Fibroblast of the conjunctiva (primary cell): ENCODE measurements at regions not wholly inside any gene's neighbourhood (a gene's known extent, or its start where the extent isn't known, plus 50 kb on each side); places are given as distances from the start of the nearest gene placed in this dataset.
"Not testable (repeated sequence)": the region's sequence is repeated elsewhere in the genome, so short reads cannot be mapped to it uniquely, and the experiment has no call there.

ENCODE experiments used
- DNase-seq: peaks from one replicate; pipeline ENCODE4 v3.0.0-alpha.2; 2010; ENCODE audit warnings: low read depth

DNA sequence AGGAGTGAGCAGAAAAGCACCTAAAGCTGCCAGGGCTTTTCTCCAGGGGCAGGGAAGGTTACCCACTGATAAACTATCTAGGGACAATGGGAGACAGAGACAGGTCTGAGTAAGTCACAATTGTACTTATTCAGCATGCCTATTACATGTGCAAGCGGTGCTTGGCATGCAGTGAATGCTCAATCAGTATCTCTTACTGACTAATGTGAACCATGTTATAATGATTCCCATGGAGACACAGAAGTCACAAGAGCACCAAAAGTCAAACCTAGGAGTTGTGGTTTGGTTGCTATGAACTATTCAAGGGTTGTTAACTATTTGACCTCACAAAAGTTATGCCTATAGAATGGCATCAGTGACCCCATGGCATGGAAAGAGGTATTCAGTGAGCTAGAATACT lies 50.0 kb upstream of the RASGRP1 start:
- no peak for DNase-seq

- no peak for DNase-seq
These were observed 53.2 kb upstream of the RASGRP1 start for GRCh38 chr15:38617831-38618230.

DNA sequence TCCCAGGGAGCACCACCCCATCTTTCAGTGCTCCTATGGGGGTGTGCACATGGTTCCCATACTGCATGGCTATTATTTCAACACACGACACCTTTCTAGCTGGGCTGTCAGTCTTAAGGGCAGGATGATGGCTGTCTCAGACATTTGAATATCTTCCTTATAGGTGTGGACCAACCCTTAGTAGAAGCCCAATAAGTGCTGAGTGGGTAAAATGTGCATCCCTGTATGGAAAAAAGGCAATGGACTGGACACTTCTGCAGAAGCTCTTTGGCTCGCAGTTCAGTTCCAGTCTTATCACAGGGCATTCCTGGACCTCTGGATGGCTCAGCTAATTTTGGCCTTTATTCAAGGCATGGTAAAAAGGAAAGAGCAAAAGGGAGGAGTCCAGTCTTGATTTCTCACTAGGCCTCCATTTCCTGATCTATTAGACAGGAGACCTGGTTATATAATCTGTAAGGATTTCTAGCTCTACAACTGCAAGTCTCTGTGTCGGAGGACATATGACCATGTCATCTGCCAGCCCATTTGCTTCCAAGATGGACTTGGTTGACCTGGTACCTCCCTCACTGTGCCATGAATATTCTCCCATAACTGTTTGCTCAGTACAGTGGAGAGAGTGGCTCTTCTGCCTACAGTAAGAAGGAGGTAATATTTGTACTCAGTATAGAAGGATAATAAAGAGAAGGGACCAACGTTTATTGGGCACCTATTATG lies 53.8 kb upstream of the RASGRP1 start:
- no peak for DNase-seq

DNA sequence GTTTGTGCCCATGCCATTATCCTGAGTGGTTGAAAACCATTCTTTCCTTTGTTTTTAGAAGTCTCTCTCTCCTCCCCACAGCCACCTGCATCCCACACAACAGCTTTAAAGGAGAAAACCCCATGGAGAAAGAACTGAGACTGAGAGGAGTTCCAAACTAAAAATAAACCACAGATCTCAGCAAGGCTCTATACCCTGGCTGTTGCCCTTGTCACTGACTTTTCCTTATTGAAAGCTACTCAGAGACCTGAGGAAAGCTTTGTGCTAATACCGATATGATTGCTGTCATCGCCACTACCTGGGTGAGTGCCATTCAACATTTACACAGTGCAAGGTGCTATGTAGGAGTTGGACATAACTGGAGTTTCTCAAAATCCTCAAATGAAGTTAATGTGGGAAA lies 55.5 kb upstream of the RASGRP1 start:
- DNase-seq, result no peak

GRCh38 chr15:38620851-38621594 lies 56.4 kb upstream of the RASGRP1 start:
- DNase-seq, result no peak

DNA sequence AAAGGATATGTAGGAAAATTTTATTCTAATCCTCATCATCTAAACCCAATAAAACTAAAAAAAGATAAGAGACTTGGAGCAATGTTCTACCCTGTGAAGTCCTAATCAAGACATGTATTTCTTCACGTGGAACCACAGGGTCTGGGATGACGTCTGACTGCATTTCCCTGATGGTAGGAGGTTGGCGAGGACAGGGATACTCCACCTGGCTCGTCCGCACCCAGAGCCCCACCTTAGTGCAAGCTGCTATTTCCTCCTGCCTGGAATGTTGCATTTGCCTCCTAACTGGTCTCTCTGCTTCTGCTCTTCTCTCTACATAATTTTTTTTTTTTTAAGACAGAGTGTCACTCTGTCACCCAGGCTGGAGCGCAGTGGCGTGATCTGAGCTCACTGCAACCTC lies 57.7 kb upstream of the RASGRP1 start:
- DNase-seq, result no peak

- no peak for DNase-seq
These were observed 58.3 kb upstream of the RASGRP1 start for GRCh38 chr15:38622908-38623307.

- DNase-seq, result no peak
These were observed 59.1 kb upstream of the RASGRP1 start for GRCh38 chr15:38623744-38624143.

DNA sequence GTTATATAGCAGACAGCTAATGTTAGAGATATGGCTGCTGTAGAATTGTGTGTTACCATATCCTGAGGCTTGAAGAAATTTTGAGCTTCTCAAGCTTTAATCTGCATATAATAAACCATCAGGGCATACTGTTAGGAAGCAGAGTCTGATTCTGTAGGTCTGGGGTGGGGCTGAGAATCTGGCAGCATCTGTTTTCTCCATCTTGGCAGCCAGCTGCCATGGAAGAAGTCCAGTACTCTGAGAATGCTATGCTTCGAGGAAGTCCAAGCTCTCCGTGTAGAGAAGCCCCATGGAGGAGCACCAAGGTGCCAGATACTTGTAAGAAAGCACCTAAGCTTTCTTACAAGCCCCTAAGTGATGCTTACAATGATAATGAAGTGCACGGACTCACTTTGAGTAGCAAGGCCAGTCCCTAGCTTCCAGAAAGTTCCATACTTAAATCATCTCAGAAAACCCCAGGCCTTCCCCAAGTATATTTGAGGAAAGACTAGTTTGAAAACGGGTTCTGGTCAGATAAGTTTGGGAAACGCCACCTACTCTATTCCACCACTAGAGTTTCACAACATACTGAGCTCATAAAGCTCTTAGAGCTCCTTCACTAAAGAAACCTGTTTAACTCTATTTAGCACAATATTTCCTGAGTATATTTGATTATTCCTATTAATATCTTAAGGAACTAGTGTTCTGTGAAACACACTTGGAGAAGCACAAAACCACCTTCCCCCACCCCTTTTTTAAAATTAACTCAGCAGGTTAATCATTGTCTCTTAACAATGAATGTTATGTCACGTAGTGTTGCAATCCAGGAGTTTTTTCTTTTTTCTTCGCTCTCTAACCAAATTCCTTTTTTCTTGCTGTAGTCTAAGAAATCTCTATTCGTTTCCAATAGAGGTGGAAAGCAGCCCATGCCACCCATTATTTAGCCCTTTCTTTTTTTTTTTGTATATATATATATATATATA lies 59.9 kb upstream of the RASGRP1 start:
- DNase-seq, result no peak

- no peak for DNase-seq
These were observed 61.3 kb upstream of the RASGRP1 start for GRCh38 chr15:38625886-38626285.

DNA sequence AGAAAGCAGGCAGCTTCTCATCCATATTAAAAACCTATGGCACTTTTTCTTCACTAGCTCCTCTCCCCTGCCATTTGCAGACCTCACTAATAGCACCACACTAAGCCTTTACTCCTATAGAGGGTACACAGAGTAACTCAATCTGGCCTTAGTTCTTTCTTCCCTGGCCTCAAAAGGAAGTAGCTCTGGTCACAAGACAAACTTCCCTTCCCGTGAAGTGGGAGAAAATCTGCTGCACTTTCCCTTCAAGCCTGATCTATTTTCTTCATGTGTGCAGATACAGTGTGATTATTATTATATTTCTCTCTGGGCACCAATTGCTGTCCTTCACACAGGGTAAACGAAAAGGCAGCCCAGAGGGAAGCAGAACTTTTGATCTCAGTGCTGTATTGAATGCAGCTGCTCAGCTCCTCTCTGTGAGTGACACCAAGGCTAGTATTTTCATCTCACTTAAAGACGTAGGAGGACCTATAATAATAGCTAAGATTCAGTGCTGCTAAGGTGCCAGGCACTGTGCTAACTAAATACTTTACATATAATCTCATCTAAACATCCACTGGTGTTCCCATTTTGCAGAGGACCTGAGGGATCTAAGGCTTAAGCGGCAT lies 61.9 kb upstream of the RASGRP1 start:
- DNase-seq, result no peak

- no peak for DNase-seq
These were observed 63.2 kb upstream of the RASGRP1 start for GRCh38 chr15:38627689-38628277.

DNA sequence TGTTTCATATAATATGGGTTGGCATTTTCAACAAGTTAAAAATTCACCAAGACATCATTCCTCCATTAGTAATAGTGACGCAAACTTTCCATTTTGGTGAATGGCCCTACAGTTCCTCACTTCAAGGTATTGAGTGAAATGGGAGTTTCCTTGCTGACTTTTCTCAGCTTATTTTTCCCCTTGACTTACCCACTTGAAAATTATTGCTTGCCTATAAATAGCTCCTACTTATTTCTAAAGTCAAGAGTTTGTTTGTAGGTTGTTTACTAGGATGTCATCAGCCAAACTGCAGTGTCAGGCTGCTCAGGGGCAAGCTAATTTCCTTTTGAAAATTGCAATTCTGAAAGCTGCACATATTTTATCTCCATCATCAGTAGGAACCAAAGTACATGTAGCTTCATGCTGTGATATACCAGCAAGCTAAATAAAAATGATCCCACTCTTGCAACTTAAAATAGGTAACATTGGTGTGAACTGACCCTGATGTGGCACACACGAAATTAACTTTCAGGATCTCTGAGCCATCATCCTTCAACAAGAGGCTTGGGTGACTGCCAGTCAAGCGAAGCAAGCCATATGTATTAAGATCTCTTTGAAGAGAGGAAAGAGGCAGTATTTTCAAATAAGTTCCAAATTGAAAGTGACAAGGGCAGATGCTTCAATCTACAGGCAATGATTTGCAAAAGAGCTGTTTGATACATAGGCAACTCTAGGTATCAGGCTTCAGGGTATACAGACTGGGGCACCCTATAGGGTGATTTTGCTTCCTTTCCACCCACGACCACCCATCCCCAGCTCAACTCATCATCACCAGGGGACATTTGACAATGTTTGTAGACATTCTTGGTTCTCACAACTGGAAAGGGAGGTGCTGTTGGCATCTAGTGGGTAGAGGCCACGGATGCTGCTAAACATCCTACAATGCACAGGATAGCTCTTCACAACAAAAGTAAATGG lies 66.8 kb upstream of the RASGRP1 start:
- DNase-seq, result no peak

GRCh38 chr15:38635170-38635569 lies 70.6 kb upstream of the RASGRP1 start:
- DNase-seq, result no peak

DNA sequence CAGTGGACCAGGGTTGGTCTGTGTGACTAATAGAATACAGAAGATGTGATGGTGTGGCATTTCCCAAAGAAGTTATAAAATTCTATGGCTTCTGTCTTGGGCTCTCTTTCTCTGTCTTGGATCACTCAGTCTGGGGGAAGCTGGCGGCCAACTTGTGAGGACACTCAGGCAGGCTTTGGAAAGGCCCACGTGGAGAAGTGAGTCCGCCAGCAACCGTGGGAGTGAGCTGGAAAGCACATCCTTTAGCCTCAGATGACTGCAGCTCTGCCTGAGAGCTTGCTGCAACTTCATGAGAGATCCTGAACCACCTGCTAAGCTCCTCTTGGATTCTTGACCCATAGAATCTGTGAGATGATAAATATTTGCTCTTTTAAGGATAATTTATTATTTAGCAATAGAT lies 72.0 kb upstream of the RASGRP1 start:
- DNase-seq, result no peak

- no peak for DNase-seq
These were observed 73.5 kb upstream of the RASGRP1 start for GRCh38 chr15:38638126-38638525.

GRCh38 chr15:38638811-38639210 lies 74.2 kb upstream of the RASGRP1 start:
- DNase-seq, result no peak

GRCh38 chr15:38642689-38643270 lies 78.2 kb upstream of the RASGRP1 start:
- DNase-seq, result no peak

DNA sequence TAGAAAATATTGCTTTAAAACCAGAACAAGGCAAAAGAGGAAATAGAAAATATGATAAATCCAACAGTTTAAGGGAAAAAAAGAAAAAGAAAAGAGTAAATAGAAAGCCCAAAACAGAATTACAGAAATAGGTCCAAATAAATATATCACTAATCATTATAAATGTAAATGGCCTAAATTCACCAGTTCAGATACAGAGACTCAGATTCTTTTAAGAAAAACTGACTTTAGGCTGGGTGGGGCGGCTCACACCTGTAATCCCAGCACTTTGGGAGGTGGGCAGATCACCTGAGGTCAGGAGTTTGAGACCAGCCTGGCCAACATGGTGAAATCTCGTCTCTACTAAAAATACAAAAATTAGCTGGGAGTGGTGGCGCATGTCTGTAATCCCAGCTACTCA lies 79.7 kb upstream of the RASGRP1 start:
- DNase-seq, result not testable (repeated sequence)

DNA sequence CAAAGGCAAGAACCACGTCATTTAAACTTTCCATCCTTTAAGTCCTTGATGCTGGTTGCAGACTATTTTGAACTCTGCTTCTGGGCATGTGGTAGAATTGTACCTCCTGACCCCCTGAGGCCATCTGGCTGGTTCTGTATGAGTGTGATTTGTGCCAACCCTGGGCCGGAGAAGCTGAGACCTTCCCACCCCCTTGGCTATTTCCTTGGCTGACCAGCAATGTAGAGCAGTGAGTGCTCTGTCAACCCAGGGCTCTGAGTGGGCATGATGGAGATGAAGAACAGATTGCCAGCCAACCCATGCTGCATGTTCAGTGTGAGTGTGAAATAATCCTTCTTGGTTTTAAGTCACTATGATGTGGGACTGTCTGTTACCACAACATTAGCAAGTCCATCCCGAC lies 82.1 kb upstream of the RASGRP1 start:
- DNase-seq, result no peak
